ENCODE measurements at regions not wholly inside any gene's neighbourhood (a gene's known extent, or its start where the extent isn't known, plus 50 kb on each side); places are given as distances from the start of the nearest gene placed in this dataset.
"Not testable (repeated sequence)": the region's sequence is repeated elsewhere in the genome, so short reads cannot be mapped to it uniquely, and the experiment has no call there.

GRCh38 chr12:127607146-127607725, 659.7 kb upstream of the TMEM132C start:
- H3K79me2 ChIP-seq (replicated peaks; ENCODE audit: insufficient read depth, low read length): no peaks in the 10 kb centered on the region

GRCh38 chr12:127608359-127608758, 658.6 kb upstream of the TMEM132C start:
- not testable (repeated sequence) for H3K27me3 ChIP-seq (ENCODE audit: insufficient read depth, low read depth, low read length); H3K9me3 ChIP-seq (ENCODE audit: low read length); H4K20me1 ChIP-seq (ENCODE audit: insufficient read depth); H3K79me2 ChIP-seq (replicated peaks; ENCODE audit: insufficient read depth, low read length); H3K4me2 ChIP-seq (ENCODE audit: low read length); H3F3A ChIP-seq (ENCODE audit: insufficient read depth, low read length, poor library complexity, severe bottlenecking); H3K9me2 ChIP-seq (ENCODE audit: insufficient read depth, low read length); H3K36me3 ChIP-seq (ENCODE audit: insufficient read depth, low read length); H3K27ac ChIP-seq (ENCODE audit: low read length); H3K4me3 ChIP-seq (ENCODE audit: low read length); H2AFZ ChIP-seq (ENCODE audit: low read depth, low read length); H3K9ac ChIP-seq (ENCODE audit: low read length)

More at GRCh38 chr12:127607146-127607725, 659.7 kb upstream of the TMEM132C start:
- Histone ChIP-seq H2AFZ (ENCODE audit: low read depth, low read length) (no peak overlapping the region), H3K9me2 (ENCODE audit: insufficient read depth, low read length) (no peaks in the 10 kb centered on the region), H3K4me3 (ENCODE audit: low read length) (no peak overlapping the region), H4K20me1 (ENCODE audit: insufficient read depth) (no peaks in the 10 kb centered on the region), H3K27me3 (ENCODE audit: insufficient read depth, low read depth, low read length) (no peaks in the 10 kb centered on the region), H3K36me3 (ENCODE audit: insufficient read depth, low read length) (no peaks in the 10 kb centered on the region), H3F3A (ENCODE audit: insufficient read depth, low read length, poor library complexity, severe bottlenecking) (no peaks in the 10 kb centered on the region), H3K9ac (ENCODE audit: low read length) (no peak overlapping the region), H3K4me2 (ENCODE audit: low read length) (no peak overlapping the region), H3K9me3 (ENCODE audit: low read length) (no peaks in the 10 kb centered on the region), H3K27ac (ENCODE audit: low read length) (no peak overlapping the region)
- no peak for TF ChIP-seq REST (IDR thresholded peaks at IDR 0.05; ENCODE audit: borderline replicate concordance)
- no peak for TF ChIP-seq TAF1 (IDR thresholded peaks at IDR 0.05; ENCODE audit: low read depth)
- TF ChIP-seq RAD21 (conservative IDR thresholded peaks at IDR 0.05): no peak
- TF ChIP-seq POLR2AphosphoS5 (IDR thresholded peaks at IDR 0.05): no peak
- no peak for TF ChIP-seq EZH2 (IDR thresholded peaks at IDR 0.05; ENCODE audit: borderline replicate concordance, insufficient read depth, low read length, poor library complexity, severe bottlenecking)
- no peak for TF ChIP-seq EP300 (conservative IDR thresholded peaks at IDR 0.05; ENCODE audit: poor library complexity, severe bottlenecking)
- TF ChIP-seq MXI1 (conservative IDR thresholded peaks at IDR 0.05; ENCODE audit: poor library complexity, severe bottlenecking): no peak
- TF ChIP-seq CTCF (IDR thresholded peaks at IDR 0.05; ENCODE audit: poor library complexity, severe bottlenecking): no peak
- TF ChIP-seq SMC3 (conservative IDR thresholded peaks at IDR 0.05; ENCODE audit: poor library complexity): no peak

- TF ChIP-seq REST (IDR thresholded peaks at IDR 0.05; ENCODE audit: borderline replicate concordance): no peak
- no peak for TF ChIP-seq EP300 (conservative IDR thresholded peaks at IDR 0.05; ENCODE audit: poor library complexity, severe bottlenecking)
- TF ChIP-seq CTCF (IDR thresholded peaks at IDR 0.05; ENCODE audit: poor library complexity, severe bottlenecking): no peak
- no peak for TF ChIP-seq MXI1 (conservative IDR thresholded peaks at IDR 0.05; ENCODE audit: poor library complexity, severe bottlenecking)
- TF ChIP-seq POLR2AphosphoS5 (IDR thresholded peaks at IDR 0.05): no peak
- no peak for TF ChIP-seq EZH2 (IDR thresholded peaks at IDR 0.05; ENCODE audit: borderline replicate concordance, insufficient read depth, low read length, poor library complexity, severe bottlenecking)
- no peak for TF ChIP-seq SMC3 (conservative IDR thresholded peaks at IDR 0.05; ENCODE audit: poor library complexity)
- no peak for TF ChIP-seq TAF1 (IDR thresholded peaks at IDR 0.05; ENCODE audit: low read depth)
- TF ChIP-seq RAD21 (conservative IDR thresholded peaks at IDR 0.05): no peak
- Histone ChIP-seq H3K9me3 (ENCODE audit: low read length) (no peaks in the 10 kb centered on the region), H3K36me3 (ENCODE audit: insufficient read depth, low read length) (no peaks in the 10 kb centered on the region), H3K4me3 (ENCODE audit: low read length) (no peak overlapping the region), H3K27ac (ENCODE audit: low read length) (no peak overlapping the region), H4K20me1 (ENCODE audit: insufficient read depth) (no peaks in the 10 kb centered on the region), H3K9ac (ENCODE audit: low read length) (no peak overlapping the region), H3K4me2 (ENCODE audit: low read length) (no peak overlapping the region), H2AFZ (ENCODE audit: low read depth, low read length) (no peak overlapping the region), H3K79me2 (replicated peaks; ENCODE audit: insufficient read depth, low read length) (no peaks in the 10 kb centered on the region), H3K27me3 (ENCODE audit: insufficient read depth, low read depth, low read length) (no peaks in the 10 kb centered on the region), H3F3A (ENCODE audit: insufficient read depth, low read length, poor library complexity, severe bottlenecking) (no peaks in the 10 kb centered on the region), H3K9me2 (ENCODE audit: insufficient read depth, low read length) (no peaks in the 10 kb centered on the region)
Observed at GRCh38 chr12:127613056-127613455, 653.9 kb upstream of the TMEM132C start.
